ENCODE measurements at regions not wholly inside any gene's neighbourhood (a gene's known extent, or its start where the extent isn't known, plus 50 kb on each side); places are given as distances from the start of the nearest gene placed in this dataset.
"Not testable (repeated sequence)": the region's sequence is repeated elsewhere in the genome, so short reads cannot be mapped to it uniquely, and the experiment has no call there.

- no peak for DNase-seq (ENCODE audit: low read depth, low spot score)
These were observed 1314.2 kb upstream of the LRRTM3 start for GRCh38 chr10:65611592-65611991.

- DNase-seq (ENCODE audit: low read depth, low spot score), result no peak
These were observed 1310.8 kb upstream of the LRRTM3 start for GRCh38 chr10:65614956-65615565.

GRCh38 chr10:65618126-65618525 is 1307.7 kb upstream of the LRRTM3 start:
- no peak for DNase-seq (ENCODE audit: low read depth, low spot score)

GRCh38 chr10:65620404-65621048 is 1305.3 kb upstream of the LRRTM3 start:
- DNase-seq (ENCODE audit: low read depth, low spot score), result no peak

GRCh38 chr10:65622608-65623007 is 1303.2 kb upstream of the LRRTM3 start:
- no peak for DNase-seq (ENCODE audit: low read depth, low spot score)

- DNase-seq (ENCODE audit: low read depth, low spot score), result no peak
These were observed 1297.2 kb upstream of the LRRTM3 start for GRCh38 chr10:65628493-65629139.

GRCh38 chr10:65660006-65660405 is 1265.8 kb upstream of the LRRTM3 start:
- no peak for DNase-seq (ENCODE audit: low read depth, low spot score)

GRCh38 chr10:65670087-65670486 is 1255.7 kb upstream of the LRRTM3 start:
- DNase-seq (ENCODE audit: low read depth, low spot score), result no peak

- not testable (repeated sequence) for DNase-seq (ENCODE audit: low read depth, low spot score)
These were observed 1255.2 kb upstream of the LRRTM3 start for GRCh38 chr10:65670596-65670995.

- no peak for DNase-seq (ENCODE audit: low read depth, low spot score)
These were observed 1250.6 kb upstream of the LRRTM3 start for GRCh38 chr10:65675236-65675635.

- DNase-seq (ENCODE audit: low read depth, low spot score), result no peak
These were observed 1240.9 kb upstream of the LRRTM3 start for GRCh38 chr10:65684896-65685295.

- DNase-seq (ENCODE audit: low read depth, low spot score), result no peak
These were observed 1224.6 kb upstream of the LRRTM3 start for GRCh38 chr10:65701168-65701776.

- no peak for DNase-seq (ENCODE audit: low read depth, low spot score)
These were observed 1217.8 kb upstream of the LRRTM3 start for GRCh38 chr10:65708057-65708456.

- no peak for DNase-seq (ENCODE audit: low read depth, low spot score)
These were observed 1215.5 kb upstream of the LRRTM3 start for GRCh38 chr10:65710306-65710705.

GRCh38 chr10:65719790-65720189 is 1206.0 kb upstream of the LRRTM3 start:
- DNase-seq (ENCODE audit: low read depth, low spot score), result no peak

GRCh38 chr10:65720901-65721300 is 1204.9 kb upstream of the LRRTM3 start:
- DNase-seq (ENCODE audit: low read depth, low spot score), result no peak

GRCh38 chr10:65723525-65723924 is 1202.3 kb upstream of the LRRTM3 start:
- no peak for DNase-seq (ENCODE audit: low read depth, low spot score)

- DNase-seq (ENCODE audit: low read depth, low spot score), result no peak
These were observed 1190.5 kb upstream of the LRRTM3 start for GRCh38 chr10:65735382-65735781.

- DNase-seq (ENCODE audit: low read depth, low spot score), result no peak
These were observed 1182.9 kb upstream of the LRRTM3 start for GRCh38 chr10:65742906-65743305.

- DNase-seq (ENCODE audit: low read depth, low spot score), result no peak
These were observed 1174.6 kb upstream of the LRRTM3 start for GRCh38 chr10:65751218-65751617.

GRCh38 chr10:65751896-65752295 is 1173.9 kb upstream of the LRRTM3 start:
- no peak for DNase-seq (ENCODE audit: low read depth, low spot score)

GRCh38 chr10:65753532-65753931 is 1172.3 kb upstream of the LRRTM3 start:
- no peak for DNase-seq (ENCODE audit: low read depth, low spot score)

GRCh38 chr10:65754112-65754511 is 1171.7 kb upstream of the LRRTM3 start:
- DNase-seq (ENCODE audit: low read depth, low spot score), result no peak
